Neural progenitor cell (in vitro differentiated cells): ENCODE measurements at regions not wholly inside any gene's neighbourhood (a gene's known extent, or its start where the extent isn't known, plus 50 kb on each side); places are given as distances from the start of the nearest gene placed in this dataset.

Source experiments
- DNase-seq: peaks from one replicate; pipeline ENCODE4 v3.0.0-alpha.2; 2016; ENCODE audit warnings: low spot score
- H2AFZ ChIP-seq: fragments of 200-600 bp; sonication (generic); replicated peaks from 2 replicates; pipeline ENCODE4 v1.6.1; 2016; ENCODE audit warnings: antibody characterized with exemption
- H3F3A ChIP-seq: fragments of 200-600 bp; sonication (generic); 2 replicates; pipeline ENCODE4 v1.6.1; 2016; ENCODE audit warnings: antibody characterized with exemption, low read depth
- H3K27ac ChIP-seq: fragments of 200-600 bp; sonication (generic); 2 replicates; pipeline ENCODE4 v1.5.1; 2016; ENCODE audit warnings: mild to moderate bottlenecking
- H3K27me3 ChIP-seq: fragments of 200-600 bp; sonication (generic); 2 replicates; pipeline ENCODE4 v1.6.1; 2016; ENCODE audit warnings: mild to moderate bottlenecking, moderate library complexity
- H3K36me3 ChIP-seq: fragments of 200-600 bp; sonication (generic); 2 replicates; pipeline ENCODE4 v1.5.1; 2016
- H3K4me1 ChIP-seq: fragments of 200-600 bp; sonication (generic); 2 replicates; pipeline ENCODE4 v1.6.1; 2016; ENCODE audit warnings: mixed run types
- H3K4me2 ChIP-seq: fragments of 200-600 bp; sonication (generic); 2 replicates; pipeline ENCODE4 v1.6.1; 2016
- H3K4me3 ChIP-seq: fragments of 200-600 bp; sonication (generic); 2 replicates; pipeline ENCODE4 v1.5.1; 2016
- H3K79me2 ChIP-seq: fragments of 200-600 bp; sonication (generic); 2 replicates; pipeline ENCODE4 v1.6.1; 2016; ENCODE audit warnings: low read depth
- H3K9ac ChIP-seq: fragments of 200-600 bp; sonication (generic); 2 replicates; pipeline ENCODE4 v1.6.1; 2016
- H3K9me3 ChIP-seq: fragments of 200-600 bp; sonication (generic); 2 replicates; pipeline ENCODE4 v1.5.1; 2016; ENCODE audit warnings: low read depth
- H4K20me1 ChIP-seq: fragments of 200-600 bp; sonication (generic); 2 replicates; pipeline ENCODE4 v1.6.1; 2016; ENCODE audit warnings: low read depth
- H3K27ac Mint-ChIP-seq: 3 replicates; pipeline ENCODE4 v1.8.0; 2021; ENCODE audit warnings: mixed read lengths
- H3K27me3 Mint-ChIP-seq: 2 replicates; pipeline ENCODE4 v1.8.0; 2022; ENCODE audit warnings: low read depth, mild to moderate bottlenecking, inconsistent platforms, moderate library complexity, mixed read lengths; ENCODE audit not compliant: insufficient read depth
- H3K36me3 Mint-ChIP-seq: 3 replicates; pipeline ENCODE4 v1.8.0; 2021; ENCODE audit warnings: mixed read lengths
- H3K4me1 Mint-ChIP-seq: 3 replicates; pipeline ENCODE4 v1.8.0; 2021; ENCODE audit warnings: mixed read lengths
- H3K4me3 Mint-ChIP-seq: 3 replicates; pipeline ENCODE4 v1.8.0; 2021; ENCODE audit warnings: mild to moderate bottlenecking, moderate library complexity, mixed read lengths
- H3K9me3 Mint-ChIP-seq: 3 replicates; pipeline ENCODE4 v1.8.0; 2020; ENCODE audit warnings: mixed read lengths
- EZH2 ChIP-seq: fragments of 200-600 bp; sonication (generic); IDR thresholded peaks from 2 replicates; pipeline ENCODE4 v1.6.1; 2017; ENCODE audit warnings: antibody characterized with exemption, mild to moderate bottlenecking, moderate library complexity
- EZH2phosphoT487 ChIP-seq: fragments of 200-600 bp; sonication (generic); IDR thresholded peaks from 2 replicates; pipeline ENCODE4 v1.6.1; 2017; ENCODE audit warnings: antibody characterized with exemption
- TF ChIP-seq, protein P1 (sequence below): fragments of 200-600 bp; sonication (generic); IDR thresholded peaks from 2 replicates; pipeline ENCODE4 v1.5.1; 2017; ENCODE audit warnings: antibody characterized with exemption, mild to moderate bottlenecking

DNA sequence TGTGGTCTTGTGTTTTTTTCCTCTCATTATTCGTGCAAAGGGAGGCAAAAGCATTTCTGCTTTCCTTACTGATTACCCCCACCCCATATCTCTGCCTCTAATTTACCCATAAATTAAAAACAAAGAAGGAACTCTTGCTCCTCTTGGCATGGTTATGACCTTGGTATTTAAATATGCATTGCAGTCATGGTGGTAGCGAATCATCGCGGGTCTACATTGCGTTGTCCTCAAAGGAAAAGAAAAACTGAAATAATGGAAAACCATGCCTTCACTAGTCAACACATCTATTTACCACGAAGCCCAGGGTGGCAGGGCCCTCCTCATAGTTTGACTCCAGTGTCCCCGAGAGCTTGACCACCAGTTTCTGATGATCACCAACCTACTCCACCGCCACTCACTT, 126.7 kb upstream of the PARP11 start:
- TF ChIP-seq EZH2phosphoT487: no peak
- TF ChIP-seq, protein P1, sequence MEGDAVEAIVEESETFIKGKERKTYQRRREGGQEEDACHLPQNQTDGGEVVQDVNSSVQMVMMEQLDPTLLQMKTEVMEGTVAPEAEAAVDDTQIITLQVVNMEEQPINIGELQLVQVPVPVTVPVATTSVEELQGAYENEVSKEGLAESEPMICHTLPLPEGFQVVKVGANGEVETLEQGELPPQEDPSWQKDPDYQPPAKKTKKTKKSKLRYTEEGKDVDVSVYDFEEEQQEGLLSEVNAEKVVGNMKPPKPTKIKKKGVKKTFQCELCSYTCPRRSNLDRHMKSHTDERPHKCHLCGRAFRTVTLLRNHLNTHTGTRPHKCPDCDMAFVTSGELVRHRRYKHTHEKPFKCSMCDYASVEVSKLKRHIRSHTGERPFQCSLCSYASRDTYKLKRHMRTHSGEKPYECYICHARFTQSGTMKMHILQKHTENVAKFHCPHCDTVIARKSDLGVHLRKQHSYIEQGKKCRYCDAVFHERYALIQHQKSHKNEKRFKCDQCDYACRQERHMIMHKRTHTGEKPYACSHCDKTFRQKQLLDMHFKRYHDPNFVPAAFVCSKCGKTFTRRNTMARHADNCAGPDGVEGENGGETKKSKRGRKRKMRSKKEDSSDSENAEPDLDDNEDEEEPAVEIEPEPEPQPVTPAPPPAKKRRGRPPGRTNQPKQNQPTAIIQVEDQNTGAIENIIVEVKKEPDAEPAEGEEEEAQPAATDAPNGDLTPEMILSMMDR: no peak
- no peak for TF ChIP-seq EZH2
- Histone ChIP-seq H2AFZ (no peak overlapping the region), H3K36me3 (no peaks in the 10 kb centered on the region), H3K9ac (no peak overlapping the region), H3K4me2 (no peak overlapping the region), H3K4me3 (no peak overlapping the region), H3K27ac (no peak overlapping the region), H3F3A (no peaks in the 10 kb centered on the region), H3K9me3 (no peaks in the 10 kb centered on the region), H3K4me1 (no peaks in the 10 kb centered on the region), H4K20me1 (no peaks in the 10 kb centered on the region), H3K27me3 (no peaks in the 10 kb centered on the region), H3K79me2 (no peaks in the 10 kb centered on the region)
- Mint-ChIP-seq H3K27me3 (peaks cover 21% of the 10 kb centered on the region), H3K36me3 (no peaks in the 10 kb centered on the region), H3K4me3 (no peak overlapping the region), H3K4me1 (peaks cover 47% of the 10 kb centered on the region), H3K27ac (peak overlapping the region; percentile 31), H3K9me3 (peaks cover 26% of the 10 kb centered on the region)
- no peak for DNase-seq

DNA sequence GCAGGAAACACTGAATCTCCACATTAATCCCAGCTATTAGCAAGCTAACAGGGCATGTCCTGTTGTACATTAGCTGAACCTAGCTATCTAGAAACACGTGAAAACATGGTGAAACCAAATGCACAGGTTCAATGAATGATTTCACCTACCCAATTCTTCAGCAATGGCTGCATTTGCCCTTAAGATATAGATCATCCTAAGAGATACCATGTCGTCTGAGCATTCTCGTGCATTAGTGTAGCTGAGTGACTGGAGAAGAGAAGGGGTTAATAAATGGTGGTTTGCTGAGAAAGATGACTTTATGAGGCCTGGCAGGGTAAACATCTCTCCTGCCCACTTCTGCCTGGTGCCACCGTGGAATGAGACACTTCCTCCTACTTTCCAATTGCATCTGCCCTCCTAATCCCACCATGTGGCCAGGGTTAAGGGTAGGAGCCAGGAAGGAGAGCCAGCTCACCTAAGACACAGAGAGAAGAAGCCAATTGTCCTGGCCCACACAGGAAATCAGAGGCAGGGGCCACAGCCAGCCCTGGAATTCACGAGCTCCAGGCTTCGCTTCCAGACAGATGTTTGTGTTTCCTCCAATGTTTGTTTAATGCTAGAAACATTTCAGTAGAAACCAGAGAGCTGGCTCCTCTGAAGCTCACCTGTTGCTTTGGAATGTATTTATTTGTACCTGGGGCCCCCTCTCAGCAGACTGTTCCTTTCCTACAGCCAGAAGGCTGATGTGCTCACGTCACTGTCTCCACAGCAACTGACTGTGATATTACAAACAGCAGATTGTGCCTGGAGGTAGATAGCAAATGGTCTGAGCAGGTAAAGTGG, 126.0 kb upstream of the PARP11 start:
- no peaks in the 10 kb centered on the region for H3K36me3 Mint-ChIP-seq
- no peak overlapping the region for H3K4me3 Mint-ChIP-seq
- Histone ChIP-seq H3K79me2 (no peaks in the 10 kb centered on the region), H3F3A (no peaks in the 10 kb centered on the region), H3K4me1 (no peaks in the 10 kb centered on the region), H2AFZ (no peak overlapping the region), H3K4me3 (no peak overlapping the region), H3K27ac (no peak overlapping the region), H3K9me3 (no peaks in the 10 kb centered on the region), H3K36me3 (no peaks in the 10 kb centered on the region), H4K20me1 (no peaks in the 10 kb centered on the region), H3K4me2 (no peak overlapping the region), H3K27me3 (no peaks in the 10 kb centered on the region), H3K9ac (no peak overlapping the region)
- TF ChIP-seq EZH2 (no peak), EZH2phosphoT487 (no peak)
- TF ChIP-seq, protein P1: no peak
- no peak for DNase-seq
- peaks cover 19% of the 10 kb centered on the region for H3K27me3 Mint-ChIP-seq
- H3K27ac Mint-ChIP-seq: peak overlapping the region; percentile 77
- peaks cover 46% of the 10 kb centered on the region for H3K4me1 Mint-ChIP-seq
- peaks cover 22% of the 10 kb centered on the region for H3K9me3 Mint-ChIP-seq

DNA sequence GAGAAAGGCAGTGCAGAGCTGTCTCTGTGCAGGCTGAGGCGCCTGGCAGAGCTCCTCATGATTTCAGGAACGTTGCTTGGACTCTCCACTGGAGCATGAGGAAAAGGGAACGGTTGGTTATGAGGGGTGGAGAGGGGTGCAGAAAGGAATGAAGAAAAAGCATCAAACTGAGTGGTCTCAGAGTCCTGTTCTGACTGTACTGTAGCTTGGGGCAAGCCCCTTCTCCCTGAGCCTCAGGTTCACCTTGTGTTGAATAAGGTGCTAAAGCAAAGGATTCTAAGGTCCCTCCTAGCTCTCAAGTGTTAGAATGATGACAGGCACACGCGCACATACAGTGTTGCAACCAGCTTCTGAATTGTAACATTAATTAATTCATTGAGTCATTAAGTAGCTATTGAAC, 125.2 kb upstream of the PARP11 start:
- H3K4me3 Mint-ChIP-seq: no peak overlapping the region
- Histone ChIP-seq H4K20me1 (no peaks in the 10 kb centered on the region), H3K79me2 (no peaks in the 10 kb centered on the region), H3K27me3 (no peaks in the 10 kb centered on the region), H3K36me3 (no peaks in the 10 kb centered on the region), H2AFZ (no peak overlapping the region), H3K4me2 (no peak overlapping the region), H3K4me1 (no peaks in the 10 kb centered on the region), H3K9me3 (no peaks in the 10 kb centered on the region), H3K27ac (no peak overlapping the region), H3F3A (no peaks in the 10 kb centered on the region), H3K4me3 (no peak overlapping the region), H3K9ac (no peak overlapping the region)
- H3K4me1 Mint-ChIP-seq: peaks cover 49% of the 10 kb centered on the region
- H3K9me3 Mint-ChIP-seq: peaks cover 19% of the 10 kb centered on the region
- DNase-seq: no peak
- H3K27ac Mint-ChIP-seq: no peak overlapping the region
- peaks cover 22% of the 10 kb centered on the region for H3K27me3 Mint-ChIP-seq
- TF ChIP-seq EZH2: no peak
- TF ChIP-seq, protein P1: no peak
- peaks cover 2% of the 10 kb centered on the region for H3K36me3 Mint-ChIP-seq
